EH (cell line): ENCODE measurements at regions not wholly inside any gene's neighbourhood (a gene's known extent, or its start where the extent isn't known, plus 50 kb on each side); places are given as distances from the start of the nearest gene placed in this dataset.
"Not testable (repeated sequence)": the region's sequence is repeated elsewhere in the genome, so short reads cannot be mapped to it uniquely, and the experiment has no call there.

Experiments used
- DNase-seq: peaks from one replicate; pipeline ENCODE4 v3.0.0-alpha.2; 2015; ENCODE audit warnings: low read depth

GRCh38 chr22:48911647-48912046 lies 916.0 kb downstream of the BRD1 start:
- DNase-seq: not testable (repeated sequence)

GRCh38 chr22:48911067-48911466 lies 916.6 kb downstream of the BRD1 start:
- not testable (repeated sequence) for DNase-seq

GRCh38 chr22:48908547-48908946 lies 919.1 kb downstream of the BRD1 start:
- no peak for DNase-seq

GRCh38 chr22:48907591-48907990 lies 920.1 kb downstream of the BRD1 start:
- DNase-seq: no peak

GRCh38 chr22:48906216-48906835 lies 921.3 kb downstream of the BRD1 start:
- no peak for DNase-seq

GRCh38 chr22:48905206-48905975 lies 922.3 kb downstream of the BRD1 start:
- DNase-seq: no peak

- DNase-seq: no peak
Observed at GRCh38 chr22:48902983-48903650, 924.6 kb downstream of the BRD1 start.

GRCh38 chr22:48902001-48902869 lies 925.4 kb downstream of the BRD1 start:
- no peak for DNase-seq

- no peak for DNase-seq
Observed at GRCh38 chr22:48901324-48901723, 926.3 kb downstream of the BRD1 start.

GRCh38 chr22:48900626-48901025 lies 927.0 kb downstream of the BRD1 start:
- no peak for DNase-seq

- DNase-seq: no peak
Observed at GRCh38 chr22:48900327-48900597, 927.4 kb downstream of the BRD1 start.

GRCh38 chr22:48899523-48900326 lies 927.9 kb downstream of the BRD1 start:
- no peak for DNase-seq

GRCh38 chr22:48898524-48899250 lies 929.0 kb downstream of the BRD1 start:
- DNase-seq: no peak

- no peak for DNase-seq
Observed at GRCh38 chr22:48897645-48898370, 929.9 kb downstream of the BRD1 start.

- DNase-seq: no peak
Observed at GRCh38 chr22:48896766-48897644, 930.7 kb downstream of the BRD1 start.

GRCh38 chr22:48895831-48896765 lies 931.6 kb downstream of the BRD1 start:
- DNase-seq: no peak

- DNase-seq: no peak
Observed at GRCh38 chr22:48895336-48895735, 932.3 kb downstream of the BRD1 start.

GRCh38 chr22:48894804-48895250 lies 932.8 kb downstream of the BRD1 start:
- DNase-seq: no peak
